GM10266 (cell line): ENCODE measurements at regions not wholly inside any gene's neighbourhood (a gene's known extent, or its start where the extent isn't known, plus 50 kb on each side); places are given as distances from the start of the nearest gene placed in this dataset.
"Not testable (repeated sequence)": the region's sequence is repeated elsewhere in the genome, so short reads cannot be mapped to it uniquely, and the experiment has no call there.

Source experiments
- DNase-seq: peaks from one replicate; pipeline ENCODE4 v3.0.0; 2012; ENCODE audit errors: extremely low spot score
- CTCF ChIP-seq: IDR thresholded peaks from 2 replicates; pipeline ENCODE4 v1.5.1; 2012; ENCODE audit warnings: mild to moderate bottlenecking, low read depth; ENCODE audit not compliant: control insufficient read depth, insufficient read depth; ENCODE audit errors: missing control alignments

GRCh38 chr2:22981785-22982184, 403.2 kb upstream of the KLHL29 start:
- no peak for DNase-seq
- no peak for TF ChIP-seq CTCF

GRCh38 chr2:22984152-22984551, 400.8 kb upstream of the KLHL29 start:
- DNase-seq: not testable (repeated sequence)

GRCh38 chr2:22990246-22990645, 394.7 kb upstream of the KLHL29 start:
- no peak for TF ChIP-seq CTCF
- DNase-seq: no peak

GRCh38 chr2:22991844-22992243, 393.1 kb upstream of the KLHL29 start:
- DNase-seq: no peak
- TF ChIP-seq CTCF: no peak

- no peak for DNase-seq
Observed at GRCh38 chr2:22992441-22992840, 392.5 kb upstream of the KLHL29 start.

GRCh38 chr2:22993250-22993649, 391.7 kb upstream of the KLHL29 start:
- no peak for TF ChIP-seq CTCF
- DNase-seq: no peak

More at GRCh38 chr2:22992441-22992840, 392.5 kb upstream of the KLHL29 start:
- TF ChIP-seq CTCF: no peak

GRCh38 chr2:22995576-22995975, 389.4 kb upstream of the KLHL29 start:
- no peak for TF ChIP-seq CTCF
- DNase-seq: no peak

- DNase-seq: no peak
- TF ChIP-seq CTCF: no peak
Observed at GRCh38 chr2:22996911-22997310, 388.1 kb upstream of the KLHL29 start.
